CD4-positive, alpha-beta memory T cell (primary cell): ENCODE measurements at regions not wholly inside any gene's neighbourhood (a gene's known extent, or its start where the extent isn't known, plus 50 kb on each side); places are given as distances from the start of the nearest gene placed in this dataset.

Experiments used
- CTCF ChIA-PET: fragments of 350-600 bp; sonication (Branson Sonifier 250); formaldehyde crosslinking; loops from one replicate; lab custom pipeline; 2021; ENCODE audit warnings: inconsistent platforms; ENCODE audit not compliant: partially characterized antibody; lab: Charles Lee
- POLR2A ChIA-PET: fragments of 350-600 bp; sonication (Branson Sonifier 250); formaldehyde crosslinking; loops from one replicate; lab custom pipeline; 2021; ENCODE audit not compliant: partially characterized antibody; lab: Charles Lee
- DNase-seq, 5 donors: peaks; one replicate each; pipeline versions ENCODE4 v3.0.0 to v3.0.0-alpha.2; 2020 to 2022; ENCODE audit warnings: mixed read lengths in 1 of 5
- H3K27ac ChIP-seq: one replicate; pipeline ENCODE4 v1.7.0; 2013; ENCODE audit warnings: low read depth, low read length
- H3K27me3 ChIP-seq: 2 replicates; pipeline ENCODE4 v1.7.0; 2013; ENCODE audit warnings: mild to moderate bottlenecking, low read length, moderate library complexity; ENCODE audit not compliant: insufficient read depth
- H3K36me3 ChIP-seq: 2 replicates; pipeline ENCODE4 v1.7.0; 2013; ENCODE audit warnings: mild to moderate bottlenecking, low read length, moderate library complexity; ENCODE audit not compliant: insufficient read depth
- H3K4me1 ChIP-seq: 2 replicates; pipeline ENCODE4 v1.7.0; 2013; ENCODE audit warnings: mild to moderate bottlenecking, low read length, moderate library complexity; ENCODE audit not compliant: insufficient read depth
- H3K4me3 ChIP-seq, 2 donors: one replicate each; pipeline ENCODE4 v1.7.0; 2013; ENCODE audit warnings: low read length in 2 of 2, mild to moderate bottlenecking in 1 of 2
- H3K9me3 ChIP-seq, 2 donors: one replicate each; pipeline ENCODE4 v1.7.0; 2013; ENCODE audit warnings: low read length in 2 of 2, control low read depth in 1 of 2; ENCODE audit not compliant: control insufficient read depth in 1 of 2
- H3K27ac Mint-ChIP-seq, 7 donors: one replicate each; pipeline ENCODE4 v1.8.0; 2020 to 2021; ENCODE audit warnings: mixed read lengths in 7 of 7, mild to moderate bottlenecking in 6 of 7, inconsistent platforms in 3 of 7, moderate library complexity in 3 of 7
- H3K27me3 Mint-ChIP-seq, 2 donors: one replicate each; pipeline ENCODE4 v1.8.0; 2020 to 2021; ENCODE audit warnings: mixed read lengths in 2 of 2
- H3K36me3 Mint-ChIP-seq, 2 donors: one replicate each; pipeline ENCODE4 v1.8.0; 2020 to 2021; ENCODE audit warnings: mixed read lengths in 2 of 2, inconsistent platforms in 1 of 2, mild to moderate bottlenecking in 1 of 2
- H3K4me1 Mint-ChIP-seq, 4 donors: one replicate each; pipeline ENCODE4 v1.8.0; 2020 to 2021; ENCODE audit warnings: mixed read lengths in 4 of 4, mild to moderate bottlenecking in 1 of 4
- H3K4me3 Mint-ChIP-seq, 8 donors: one replicate each; pipeline ENCODE4 v1.8.0; 2020 to 2021; ENCODE audit warnings: mixed read lengths in 8 of 8, mild to moderate bottlenecking in 7 of 8, moderate library complexity in 6 of 8, inconsistent platforms in 3 of 8
- H3K9me3 Mint-ChIP-seq, 8 donors: one replicate each; pipeline ENCODE4 v1.8.0; 2020 to 2021; ENCODE audit warnings: mixed read lengths in 8 of 8, mild to moderate bottlenecking in 5 of 8, inconsistent platforms in 3 of 8, moderate library complexity in 1 of 8
- intact Hi-C: fragments of 100-400 bp; cut with micrococcal nuclease; formaldehyde crosslinking; loops from one replicate; pipeline ENCODE4 v1.15.1; 2023

DNA sequence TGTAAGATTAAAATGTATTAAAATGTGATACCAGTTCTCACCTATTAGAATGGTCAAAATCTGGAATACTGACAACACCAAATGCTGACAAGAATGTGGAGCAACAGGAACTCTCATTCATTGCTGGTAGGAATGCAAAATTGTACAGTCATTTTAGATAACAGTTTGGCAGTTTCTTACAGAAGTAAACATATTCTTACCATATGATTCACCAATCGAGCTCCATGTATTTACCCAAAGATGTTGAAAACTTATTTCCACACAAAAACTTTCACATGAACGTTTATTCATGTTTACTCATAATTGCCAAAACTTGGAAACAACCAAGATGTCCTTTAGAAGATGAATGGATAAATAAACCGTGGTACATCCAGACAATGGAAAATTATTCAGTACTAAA lies 1193.5 kb upstream of the ACVR2A start:
- ChIA-PET CTCF (no interaction called here), POLR2A (no interaction called here)
- H3K27ac ChIP-seq: no peak overlapping the region
- Mint-ChIP-seq H3K27ac (no peak overlapping the region), H3K36me3 (no peaks in the 10 kb centered on the region), H3K9me3 (peaks cover 0 to 8% (median 3%) of the 10 kb centered on the region in 8 donors), H3K4me3 (no peak overlapping the region), H3K4me1 (no peaks in the 10 kb centered on the region), H3K27me3 (no peaks in the 10 kb centered on the region)
- H3K4me3 ChIP-seq: no peak overlapping the region
- H3K36me3 ChIP-seq: no peaks in the 10 kb centered on the region
- intact Hi-C loops: no loop called here
- no peaks in the 10 kb centered on the region for H3K9me3 ChIP-seq
- no peaks in the 10 kb centered on the region for H3K27me3 ChIP-seq
- H3K4me1 ChIP-seq: no peaks in the 10 kb centered on the region
- no peak for DNase-seq

GRCh38 chr2:146642066-146642465 lies 1202.8 kb upstream of the ACVR2A start:
- Mint-ChIP-seq H3K9me3 (peaks cover 0 to 12% (median 5%) of the 10 kb centered on the region in 8 donors), H3K27me3 (no peaks in the 10 kb centered on the region), H3K4me1 (no peaks in the 10 kb centered on the region), H3K36me3 (no peaks in the 10 kb centered on the region), H3K4me3 (no peak overlapping the region), H3K27ac (no peak overlapping the region)
- ChIA-PET POLR2A (no interaction called here), CTCF (no interaction called here)
- intact Hi-C loops: no loop called here
- H3K36me3 ChIP-seq: no peaks in the 10 kb centered on the region
- no peak overlapping the region for H3K4me3 ChIP-seq
- no peak for DNase-seq
- H3K4me1 ChIP-seq: no peaks in the 10 kb centered on the region
- no peak overlapping the region for H3K27ac ChIP-seq
- H3K9me3 ChIP-seq: no peaks in the 10 kb centered on the region
- H3K27me3 ChIP-seq: no peaks in the 10 kb centered on the region

- H3K4me1 ChIP-seq: no peaks in the 10 kb centered on the region
- no peak overlapping the region for H3K4me3 ChIP-seq
- no peaks in the 10 kb centered on the region for H3K36me3 Mint-ChIP-seq
- H3K27me3 Mint-ChIP-seq: no peaks in the 10 kb centered on the region
- H3K27ac Mint-ChIP-seq: no peak overlapping the region
- CTCF ChIA-PET: no interaction called here
- H3K27me3 ChIP-seq: no peaks in the 10 kb centered on the region
- no peaks in the 10 kb centered on the region for H3K36me3 ChIP-seq
- H3K9me3 ChIP-seq: no peaks in the 10 kb centered on the region
- no peak overlapping the region for H3K27ac ChIP-seq
- DNase-seq: no peak
- POLR2A ChIA-PET: no interaction called here
- peaks cover 0 to 2% (median 0%) of the 10 kb centered on the region in 8 donors for H3K9me3 Mint-ChIP-seq
- intact Hi-C loops: no loop called here
- H3K4me3 Mint-ChIP-seq: no peak overlapping the region
- H3K4me1 Mint-ChIP-seq: no peaks in the 10 kb centered on the region
Observed at GRCh38 chr2:146634230-146635097, 1210.4 kb upstream of the ACVR2A start.

DNA sequence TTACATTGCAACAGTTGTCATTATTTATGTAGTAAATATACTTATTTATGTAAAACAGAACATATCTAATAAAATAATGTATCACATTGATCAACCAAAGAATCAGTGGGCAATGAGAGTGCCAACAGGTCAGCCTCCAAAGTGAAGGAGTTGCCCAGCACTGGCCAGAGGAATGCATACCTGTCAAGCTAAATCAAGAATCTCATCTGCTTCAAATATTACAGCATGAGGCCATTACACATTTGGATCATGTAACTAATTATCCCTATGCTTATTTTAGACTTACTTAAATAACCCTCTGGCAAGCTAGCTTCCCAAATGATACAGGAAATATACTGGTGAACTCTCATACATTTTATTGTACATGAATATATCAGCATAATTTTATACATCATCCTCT lies 1211.7 kb upstream of the ACVR2A start:
- Histone ChIP-seq H3K27me3 (no peaks in the 10 kb centered on the region), H3K4me1 (no peaks in the 10 kb centered on the region), H3K36me3 (no peaks in the 10 kb centered on the region), H3K27ac (no peak overlapping the region), H3K4me3 (no peak overlapping the region), H3K9me3 (no peaks in the 10 kb centered on the region)
- CTCF ChIA-PET: no interaction called here
- no peaks in the 10 kb centered on the region for H3K36me3 Mint-ChIP-seq
- intact Hi-C loops: no loop called here
- no peak for DNase-seq
- POLR2A ChIA-PET: no interaction called here
- no peak overlapping the region for H3K27ac Mint-ChIP-seq
- no peak overlapping the region for H3K4me3 Mint-ChIP-seq
- H3K4me1 Mint-ChIP-seq: no peaks in the 10 kb centered on the region
- H3K27me3 Mint-ChIP-seq: no peaks in the 10 kb centered on the region
- H3K9me3 Mint-ChIP-seq: peaks cover 0 to 2% (median 0%) of the 10 kb centered on the region in 8 donors

- no peak overlapping the region for H3K4me3 ChIP-seq
- intact Hi-C loops: no loop called here
- H3K9me3 ChIP-seq: no peaks in the 10 kb centered on the region
- Mint-ChIP-seq H3K4me1 (no peaks in the 10 kb centered on the region), H3K27ac (no peak overlapping the region), H3K9me3 (peaks cover 0 to 2% (median 0%) of the 10 kb centered on the region in 8 donors), H3K27me3 (no peaks in the 10 kb centered on the region), H3K36me3 (no peaks in the 10 kb centered on the region), H3K4me3 (no peak overlapping the region)
- H3K27me3 ChIP-seq: no peaks in the 10 kb centered on the region
- ChIA-PET CTCF (no interaction called here), POLR2A (no interaction called here)
- H3K27ac ChIP-seq: no peak overlapping the region
- H3K36me3 ChIP-seq: no peaks in the 10 kb centered on the region
- DNase-seq: no peak
- no peaks in the 10 kb centered on the region for H3K4me1 ChIP-seq
Observed at GRCh38 chr2:146632707-146633106, 1212.1 kb upstream of the ACVR2A start.

DNA sequence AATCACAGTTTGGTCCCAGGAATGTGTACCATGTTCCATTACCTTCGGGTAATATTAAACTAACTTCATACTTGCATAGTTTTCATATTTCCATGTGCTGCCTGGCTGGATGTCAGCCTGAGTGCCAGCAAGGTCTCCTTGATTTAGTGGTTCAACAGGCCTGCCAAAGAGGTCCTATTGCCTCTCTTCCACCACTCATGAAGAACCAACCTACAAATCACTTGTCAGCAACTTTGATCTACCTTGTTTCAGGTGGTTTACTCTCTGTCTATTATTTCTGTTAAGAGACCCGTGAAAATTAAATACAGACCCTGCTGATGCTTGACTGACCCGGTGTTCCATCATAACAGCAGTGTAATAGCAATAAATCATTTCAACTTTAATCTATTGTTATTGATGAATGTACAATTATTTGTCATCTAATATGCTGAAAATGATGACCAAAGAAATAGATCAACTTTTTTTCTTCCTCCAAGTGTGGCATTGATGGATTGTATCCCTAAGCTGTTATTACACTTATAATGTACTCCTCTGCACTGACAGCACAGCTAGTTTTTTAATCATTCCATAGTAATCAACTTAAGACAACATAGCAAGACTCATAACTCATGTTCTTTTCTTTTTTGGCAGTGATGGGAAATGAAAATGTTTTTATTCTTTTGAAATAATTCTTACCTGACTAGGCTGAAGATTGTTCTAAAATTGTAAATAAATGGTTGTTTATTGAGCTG lies 1220.2 kb upstream of the ACVR2A start:
- Mint-ChIP-seq H3K36me3 (no peaks in the 10 kb centered on the region), H3K9me3 (peaks cover 0 to 3% (median 0%) of the 10 kb centered on the region in 8 donors), H3K4me1 (no peaks in the 10 kb centered on the region), H3K27ac (no peak overlapping the region), H3K27me3 (no peaks in the 10 kb centered on the region), H3K4me3 (no peak overlapping the region)
- Histone ChIP-seq H3K4me1 (no peaks in the 10 kb centered on the region), H3K9me3 (no peaks in the 10 kb centered on the region), H3K27me3 (no peaks in the 10 kb centered on the region), H3K4me3 (no peak overlapping the region), H3K36me3 (no peaks in the 10 kb centered on the region), H3K27ac (no peak overlapping the region)
- intact Hi-C loops: no loop called here
- ChIA-PET POLR2A (no interaction called here), CTCF (no interaction called here)
- no peak for DNase-seq

GRCh38 chr2:146623771-146624170 lies 1221.1 kb upstream of the ACVR2A start:
- H3K9me3 ChIP-seq: no peaks in the 10 kb centered on the region
- H3K4me3 Mint-ChIP-seq: no peak overlapping the region
- H3K36me3 ChIP-seq: no peaks in the 10 kb centered on the region
- H3K9me3 Mint-ChIP-seq: peaks cover 0 to 6% (median 1%) of the 10 kb centered on the region in 8 donors
- no peaks in the 10 kb centered on the region for H3K4me1 Mint-ChIP-seq
- CTCF ChIA-PET: no interaction called here
- intact Hi-C loops: no loop called here
- no peaks in the 10 kb centered on the region for H3K27me3 ChIP-seq
- POLR2A ChIA-PET: no interaction called here
- H3K27me3 Mint-ChIP-seq: peaks cover 0 to 1% of the 10 kb centered on the region in 2 donors
- no peaks in the 10 kb centered on the region for H3K36me3 Mint-ChIP-seq
- H3K4me1 ChIP-seq: no peaks in the 10 kb centered on the region
- no peak overlapping the region for H3K27ac ChIP-seq
- no peak for DNase-seq
- H3K4me3 ChIP-seq: no peak overlapping the region
- H3K27ac Mint-ChIP-seq: no peak overlapping the region
